ENCODE measurements at regions not wholly inside any gene's neighbourhood (a gene's known extent, or its start where the extent isn't known, plus 50 kb on each side); places are given as distances from the start of the nearest gene placed in this dataset.

DNA sequence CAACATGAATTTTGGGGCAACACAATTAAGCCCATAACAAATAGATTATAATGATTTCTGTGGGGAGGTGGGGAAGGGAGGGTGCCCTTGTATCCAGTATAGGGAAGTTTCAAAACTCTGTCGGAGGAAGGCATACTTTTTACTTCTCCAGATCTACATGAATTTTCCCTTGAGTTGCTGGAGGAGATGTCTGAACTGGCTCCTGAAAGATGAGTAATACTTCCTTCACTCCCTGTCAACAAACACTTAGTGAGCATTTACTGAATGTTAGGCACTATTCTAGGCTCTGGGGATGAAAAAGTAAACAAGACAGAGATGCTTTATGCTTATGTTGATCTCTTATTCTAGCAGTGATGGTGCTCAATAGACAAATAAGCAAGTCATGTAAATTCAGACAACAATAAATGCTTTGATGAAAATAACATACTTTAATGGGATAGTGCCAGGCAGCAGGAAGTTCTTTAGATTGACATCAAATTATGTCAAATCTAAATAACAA is 197.9 kb upstream of the ANKH start:
- no peak for TF ChIP-seq GATA2 (IDR thresholded peaks at IDR 0.05; ENCODE audit: low read depth, low read length)
- TF ChIP-seq GATA3 (IDR thresholded peaks at IDR 0.05; ENCODE audit: low read depth, low read length), result no peak
